H1 (cell line): ENCODE measurements at regions not wholly inside any gene's neighbourhood (a gene's known extent, or its start where the extent isn't known, plus 50 kb on each side); places are given as distances from the start of the nearest gene placed in this dataset.

Experiments
- CTCF ChIA-PET: fragments of 300-600 bp; sonication (Branson Sonifier 250); formaldehyde crosslinking; loops from one replicate; lab custom pipeline; 2021; ENCODE audit not compliant: partially characterized antibody; lab: Charles Lee
- POLR2A ChIA-PET: fragments of 300-600 bp; sonication (Branson Sonifier 250); formaldehyde crosslinking; loops from one replicate; lab custom pipeline; 2021; ENCODE audit warnings: inconsistent platforms; ENCODE audit not compliant: partially characterized antibody; lab: Charles Lee
- DNase-seq, 2 experiments: peaks; one replicate each; pipeline versions ENCODE4 v3.0.0 to v3.0.0-alpha.2; 2010 to 2022; ENCODE audit warnings: low spot score in 2 of 2, low read depth in 1 of 2, mixed read lengths in 1 of 2
- FAIRE-seq: peaks from 2 replicates; lab custom pipeline; 2011; peaks lifted over from hg19 to GRCh38; lab: Jason Lieb, UNC
- H2AFZ ChIP-seq: 2 replicates; pipeline ENCODE4 v1.8.1; 2012; ENCODE audit warnings: low read length, inconsistent platforms
- H2AK5ac ChIP-seq: 2 replicates; pipeline ENCODE4 v1.6.1; 2013; ENCODE audit warnings: low read depth, low read length
- H2BK120ac ChIP-seq: replicated peaks from 2 replicates; pipeline ENCODE3; 2013; ENCODE audit warnings: low read depth, low read length, inconsistent platforms
- H2BK12ac ChIP-seq: 2 replicates; pipeline ENCODE4 v1.6.1; 2013; ENCODE audit warnings: low read depth, low read length
- H2BK15ac ChIP-seq: 2 replicates; pipeline ENCODE4 v1.6.1; 2013; ENCODE audit warnings: low read length
- H2BK20ac ChIP-seq: 2 replicates; pipeline ENCODE4 v1.6.1; 2013; ENCODE audit warnings: low read length
- H2BK5ac ChIP-seq: 2 replicates; pipeline ENCODE4 v1.6.1; 2013; ENCODE audit warnings: low read depth, low read length
- H3K14ac ChIP-seq: 2 replicates; pipeline ENCODE4 v1.6.1; 2013; ENCODE audit warnings: inconsistent platforms; ENCODE audit not compliant: insufficient read length
- H3K18ac ChIP-seq: 2 replicates; pipeline ENCODE4 v1.6.1; 2013; ENCODE audit warnings: low read length; ENCODE audit errors: extremely low read depth
- H3K23ac ChIP-seq: 2 replicates; pipeline ENCODE4 v1.6.1; 2013; ENCODE audit warnings: inconsistent platforms; ENCODE audit not compliant: insufficient read length
- H3K23me2 ChIP-seq: 2 replicates; pipeline ENCODE4 v1.6.1; 2013; ENCODE audit warnings: low read depth, low read length
- H3K27ac ChIP-seq: 2 replicates; pipeline ENCODE4 v1.6.1; 2011; ENCODE audit warnings: low read depth, low read length, inconsistent platforms
- H3K27me3 ChIP-seq, 4 experiments: replicated peaks in 1 of 4; 1 replicate in 1 of 4; 2 replicates in 3 of 4; pipeline versions ENCODE4 v1.6.1 to v1.8.1; 2011 to 2013; ENCODE audit warnings: low read length in 3 of 4, mild to moderate bottlenecking in 3 of 4, inconsistent platforms in 2 of 4, mixed read lengths in 2 of 4, moderate library complexity in 1 of 4; ENCODE audit not compliant: control insufficient read depth in 3 of 4, insufficient read depth in 3 of 4; ENCODE audit errors: extremely low read depth in 1 of 4
- H3K36me3 ChIP-seq, 4 experiments: 2 replicates each; pipeline versions ENCODE4 v1.6.1 to v1.8.1; 2011 to 2013; ENCODE audit warnings: mild to moderate bottlenecking in 4 of 4, low read length in 3 of 4, moderate library complexity in 2 of 4, control low read depth in 1 of 4, inconsistent platforms in 1 of 4; ENCODE audit not compliant: insufficient read depth in 4 of 4, control insufficient read depth in 2 of 4
- H3K4ac ChIP-seq: replicated peaks from 2 replicates; pipeline ENCODE3; 2013; ENCODE audit warnings: low read length, low read depth, mixed read lengths, inconsistent platforms; ENCODE audit not compliant: insufficient read length
- H3K4me1 ChIP-seq, 4 experiments: replicated peaks in 1 of 4; 1 replicate in 1 of 4; 2 replicates in 3 of 4; pipeline versions ENCODE4 v1.6.1 to v1.8.1; 2011 to 2013; ENCODE audit warnings: low read length in 3 of 4, inconsistent platforms in 2 of 4, mixed read lengths in 1 of 4; ENCODE audit not compliant: insufficient read depth in 4 of 4, control insufficient read depth in 3 of 4
- H3K4me2 ChIP-seq, 2 experiments: 2 replicates each; pipeline versions ENCODE4 v1.6.1 to v1.8.1; 2011 to 2013; ENCODE audit warnings: low read depth in 2 of 2, low read length in 2 of 2, control low read depth in 1 of 2, inconsistent platforms in 1 of 2, mild to moderate bottlenecking in 1 of 2; ENCODE audit not compliant: insufficient read depth in 1 of 2
- H3K4me3 ChIP-seq, 4 experiments: fragments of 200-600, 300-600 bp in 1 of 4; sonication (generic), shearing (Covaris generic), sonication (Bioruptor Twin) in 1 of 4; 2 replicates each; pipeline versions ENCODE4 v1.5.1 to v1.8.1; 2011 to 2016; ENCODE audit warnings: low read length in 4 of 4, low read depth in 3 of 4, control low read depth in 2 of 4, inconsistent platforms in 2 of 4, mild to moderate bottlenecking in 2 of 4, mixed read lengths in 1 of 4, moderate library complexity in 1 of 4; ENCODE audit not compliant: insufficient read depth in 2 of 4; ENCODE audit errors: extremely low read depth in 1 of 4
- H3K56ac ChIP-seq: replicated peaks from 2 replicates; pipeline ENCODE3; 2013; ENCODE audit warnings: low read depth, mild to moderate bottlenecking, mixed read lengths, low read length, inconsistent platforms; ENCODE audit not compliant: insufficient read length
- H3K79me1 ChIP-seq: 2 replicates; pipeline ENCODE4 v1.6.1; 2013; ENCODE audit warnings: low read depth, low read length, control low read depth
- H3K79me2 ChIP-seq, 2 experiments: 2 replicates each; pipeline versions ENCODE4 v1.6.1 to v1.8.1; 2012 to 2013; ENCODE audit warnings: low read length in 2 of 2, mild to moderate bottlenecking in 2 of 2, inconsistent platforms in 1 of 2; ENCODE audit not compliant: insufficient read depth in 2 of 2, control insufficient read depth in 1 of 2
- H3K9ac ChIP-seq, 4 experiments: replicated peaks in 1 of 4; 1 replicate in 1 of 4; 2 replicates in 3 of 4; pipeline versions ENCODE4 v1.6.1 to v1.8.1; 2011 to 2013; ENCODE audit warnings: low read depth in 3 of 4, low read length in 3 of 4, control low read depth in 2 of 4, mild to moderate bottlenecking in 2 of 4, moderate library complexity in 2 of 4, inconsistent platforms in 1 of 4; ENCODE audit errors: extremely low read depth in 1 of 4
- H3K9me3 ChIP-seq, 2 experiments: 2 replicates each; pipeline versions ENCODE4 v1.6.1 to v1.8.1; 2012 to 2013; ENCODE audit warnings: mild to moderate bottlenecking in 2 of 2, moderate library complexity in 2 of 2, control low read depth in 1 of 2, inconsistent platforms in 1 of 2, low read depth in 1 of 2, low read length in 1 of 2, mixed read lengths in 1 of 2; ENCODE audit not compliant: insufficient read depth in 2 of 2
- H4K20me1 ChIP-seq, 2 experiments: replicated peaks in 1 of 2; 2 replicates each; pipeline versions ENCODE3 to v1.8.1; 2011 to 2013; ENCODE audit warnings: inconsistent platforms in 2 of 2, low read length in 2 of 2, mild to moderate bottlenecking in 1 of 2; ENCODE audit not compliant: insufficient read depth in 2 of 2, control insufficient read depth in 1 of 2
- H4K5ac ChIP-seq: 2 replicates; pipeline ENCODE4 v1.6.1; 2013; ENCODE audit warnings: low read length, low read depth, mixed read lengths, inconsistent platforms; ENCODE audit not compliant: insufficient read length
- H4K8ac ChIP-seq: 2 replicates; pipeline ENCODE4 v1.8.0; 2013; ENCODE audit warnings: mild to moderate bottlenecking, moderate library complexity, low read length, inconsistent platforms; ENCODE audit not compliant: insufficient read depth; ENCODE audit errors: extremely low read depth
- H4K91ac ChIP-seq: replicated peaks from 2 replicates; pipeline ENCODE3; 2013; ENCODE audit warnings: low read length, mixed read lengths, inconsistent platforms; ENCODE audit not compliant: insufficient read length
- ASH2L ChIP-seq: fragments of 200-600, 300-600 bp; sonication (generic); IDR thresholded peaks from one replicate; pipeline ENCODE4 v1.7.1; 2017; ENCODE audit warnings: low read length
- KDM1A ChIP-seq: fragments of 200-600, 300-600 bp; sonication (generic); IDR thresholded peaks from 2 replicates; pipeline ENCODE4 v1.7.1; 2016; ENCODE audit warnings: mild to moderate bottlenecking, low read length, borderline replicate concordance
- SIN3A ChIP-seq, 2 experiments: IDR thresholded peaks in 1 of 2; conservative IDR thresholded peaks in 1 of 2; 2 replicates each; pipeline ENCODE4 v1.6.1; 2011 to 2012; ENCODE audit warnings: low read length in 2 of 2, improper control_type of control experiment in 1 of 2, low read depth in 1 of 2, mild to moderate bottlenecking in 1 of 2
- SUZ12 ChIP-seq: fragments of 200-600 bp; sonication (generic); IDR thresholded peaks from 2 replicates; pipeline ENCODE4 v1.6.1; 2012; ENCODE audit warnings: mild to moderate bottlenecking, inconsistent platforms, low read length, moderate library complexity, mixed read lengths
- ZNF274 ChIP-seq: IDR thresholded peaks from 2 replicates; pipeline ENCODE4 v1.7.0; 2012; ENCODE audit warnings: low read length, borderline replicate concordance; ENCODE audit errors: extremely low read depth

GRCh38 chr3:130834476-130834875 is 59.4 kb upstream of the ATP2C1 start:
- no peak overlapping the region for H2BK20ac ChIP-seq
- H3K4me2 ChIP-seq: no peak overlapping the region
- no peak overlapping the region for H4K5ac ChIP-seq
- ChIA-PET CTCF (no interaction called here), POLR2A (no interaction called here)
- no peaks in the 10 kb centered on the region for H3K79me1 ChIP-seq
- H3K9me3 ChIP-seq: no peaks in the 10 kb centered on the region; a peak in 1 of 4 replicates
- H3K79me2 ChIP-seq: no peaks in the 10 kb centered on the region
- H2AK5ac ChIP-seq: no peak overlapping the region
- no peak overlapping the region for H3K18ac ChIP-seq
- no peaks in the 10 kb centered on the region for H3K27me3 ChIP-seq
- peaks cover 2 to 15% (median 12%) of the 10 kb centered on the region in 4 experiments for H3K4me1 ChIP-seq
- no peak overlapping the region for H2BK12ac ChIP-seq
- H4K20me1 ChIP-seq: no peaks in the 10 kb centered on the region
- no peak overlapping the region for H3K9ac ChIP-seq
- no peak overlapping the region for H3K56ac ChIP-seq
- TF ChIP-seq ZNF274: no peak
- no peak for TF ChIP-seq ASH2L
- no peak for TF ChIP-seq KDM1A
- TF ChIP-seq SIN3A (conservative IDR thresholded peaks at IDR 0.05 in 1 of 2, IDR thresholded peaks at IDR 0.05 in 1 of 2; ENCODE audit: low read depth in 1 of 2, low read length in 2 of 2): no peak
- no peak for TF ChIP-seq SUZ12
- H4K8ac ChIP-seq: no peak overlapping the region
- H3K14ac ChIP-seq: no peak overlapping the region
- no peaks in the 10 kb centered on the region for H3K36me3 ChIP-seq
- no peak overlapping the region for H2BK120ac ChIP-seq
- H2BK15ac ChIP-seq: no peak overlapping the region
- no peak overlapping the region for H3K27ac ChIP-seq
- H2BK5ac ChIP-seq: no peak overlapping the region
- no peaks in the 10 kb centered on the region for H3K23me2 ChIP-seq
- H3K4ac ChIP-seq: no peak overlapping the region
- no peak for FAIRE-seq
- no peak overlapping the region for H4K91ac ChIP-seq
- no peak overlapping the region for H3K4me3 ChIP-seq
- no peak for DNase-seq
- no peak overlapping the region for H3K23ac ChIP-seq
- no peak overlapping the region for H2AFZ ChIP-seq
